ENCODE measurements at regions not wholly inside any gene's neighbourhood (a gene's known extent, or its start where the extent isn't known, plus 50 kb on each side); places are given as distances from the start of the nearest gene placed in this dataset.

DNA sequence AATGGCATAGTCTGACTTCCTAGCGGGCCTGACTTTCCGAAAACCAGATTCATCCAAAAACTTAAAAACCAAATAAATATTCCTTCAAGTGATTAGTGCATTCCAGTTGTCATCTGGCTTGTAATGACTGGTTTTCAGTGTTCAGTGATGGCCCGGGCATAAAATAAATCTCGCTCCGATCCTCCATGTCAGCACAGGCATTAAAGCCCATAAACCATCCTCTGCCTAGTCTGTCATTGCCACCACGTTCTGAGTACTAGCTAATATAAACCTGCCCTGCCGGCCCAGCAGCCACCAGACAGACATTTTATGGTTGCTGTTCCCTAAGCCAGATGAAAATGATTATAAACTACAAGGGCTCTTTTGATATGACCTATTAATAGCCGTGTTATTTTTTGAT lies 232.3 kb upstream of the GMDS start:
- CTCF ChIA-PET: no interaction called here
- TF ChIP-seq SP1 (IDR thresholded peaks at IDR 0.05; ENCODE audit: low read depth): no peak
- TF ChIP-seq TCF7L2 (IDR thresholded peaks at IDR 0.05; ENCODE audit: borderline replicate concordance, extremely low read depth, insufficient read depth, insufficient read length): no peak
- TF ChIP-seq, protein P1, sequence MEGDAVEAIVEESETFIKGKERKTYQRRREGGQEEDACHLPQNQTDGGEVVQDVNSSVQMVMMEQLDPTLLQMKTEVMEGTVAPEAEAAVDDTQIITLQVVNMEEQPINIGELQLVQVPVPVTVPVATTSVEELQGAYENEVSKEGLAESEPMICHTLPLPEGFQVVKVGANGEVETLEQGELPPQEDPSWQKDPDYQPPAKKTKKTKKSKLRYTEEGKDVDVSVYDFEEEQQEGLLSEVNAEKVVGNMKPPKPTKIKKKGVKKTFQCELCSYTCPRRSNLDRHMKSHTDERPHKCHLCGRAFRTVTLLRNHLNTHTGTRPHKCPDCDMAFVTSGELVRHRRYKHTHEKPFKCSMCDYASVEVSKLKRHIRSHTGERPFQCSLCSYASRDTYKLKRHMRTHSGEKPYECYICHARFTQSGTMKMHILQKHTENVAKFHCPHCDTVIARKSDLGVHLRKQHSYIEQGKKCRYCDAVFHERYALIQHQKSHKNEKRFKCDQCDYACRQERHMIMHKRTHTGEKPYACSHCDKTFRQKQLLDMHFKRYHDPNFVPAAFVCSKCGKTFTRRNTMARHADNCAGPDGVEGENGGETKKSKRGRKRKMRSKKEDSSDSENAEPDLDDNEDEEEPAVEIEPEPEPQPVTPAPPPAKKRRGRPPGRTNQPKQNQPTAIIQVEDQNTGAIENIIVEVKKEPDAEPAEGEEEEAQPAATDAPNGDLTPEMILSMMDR (IDR thresholded peaks at IDR 0.05 in 2 of 3, conservative IDR thresholded peaks at IDR 0.05 in 1 of 3; ENCODE audit: borderline replicate concordance in 1 of 3, insufficient read depth in 1 of 3, low read depth in 2 of 3, low read length in 2 of 3): no peak
- TF ChIP-seq YY1 (IDR thresholded peaks at IDR 0.05; ENCODE audit: extremely low read depth, insufficient replicate concordance, low read depth, low read length): no peak
- TF ChIP-seq POLR2A (IDR thresholded peaks at IDR 0.05; ENCODE audit: borderline replicate concordance, extremely low read depth, insufficient read depth, insufficient read length): no peak
- TF ChIP-seq, protein P2, sequence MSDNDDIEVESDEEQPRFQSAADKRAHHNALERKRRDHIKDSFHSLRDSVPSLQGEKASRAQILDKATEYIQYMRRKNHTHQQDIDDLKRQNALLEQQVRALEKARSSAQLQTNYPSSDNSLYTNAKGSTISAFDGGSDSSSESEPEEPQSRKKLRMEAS (IDR thresholded peaks at IDR 0.05): no peak
- no peak for TF ChIP-seq EGR1 (IDR thresholded peaks at IDR 0.05; ENCODE audit: low read depth)
- TF ChIP-seq FOSL1 (IDR thresholded peaks at IDR 0.05; ENCODE audit: low read depth): no peak
- TF ChIP-seq POLR2AphosphoS5 (IDR thresholded peaks at IDR 0.05; ENCODE audit: low read depth, low read length): no peak
- TF ChIP-seq CEBPB (IDR thresholded peaks at IDR 0.05; ENCODE audit: low read depth): no peak
- TF ChIP-seq, protein P3, sequence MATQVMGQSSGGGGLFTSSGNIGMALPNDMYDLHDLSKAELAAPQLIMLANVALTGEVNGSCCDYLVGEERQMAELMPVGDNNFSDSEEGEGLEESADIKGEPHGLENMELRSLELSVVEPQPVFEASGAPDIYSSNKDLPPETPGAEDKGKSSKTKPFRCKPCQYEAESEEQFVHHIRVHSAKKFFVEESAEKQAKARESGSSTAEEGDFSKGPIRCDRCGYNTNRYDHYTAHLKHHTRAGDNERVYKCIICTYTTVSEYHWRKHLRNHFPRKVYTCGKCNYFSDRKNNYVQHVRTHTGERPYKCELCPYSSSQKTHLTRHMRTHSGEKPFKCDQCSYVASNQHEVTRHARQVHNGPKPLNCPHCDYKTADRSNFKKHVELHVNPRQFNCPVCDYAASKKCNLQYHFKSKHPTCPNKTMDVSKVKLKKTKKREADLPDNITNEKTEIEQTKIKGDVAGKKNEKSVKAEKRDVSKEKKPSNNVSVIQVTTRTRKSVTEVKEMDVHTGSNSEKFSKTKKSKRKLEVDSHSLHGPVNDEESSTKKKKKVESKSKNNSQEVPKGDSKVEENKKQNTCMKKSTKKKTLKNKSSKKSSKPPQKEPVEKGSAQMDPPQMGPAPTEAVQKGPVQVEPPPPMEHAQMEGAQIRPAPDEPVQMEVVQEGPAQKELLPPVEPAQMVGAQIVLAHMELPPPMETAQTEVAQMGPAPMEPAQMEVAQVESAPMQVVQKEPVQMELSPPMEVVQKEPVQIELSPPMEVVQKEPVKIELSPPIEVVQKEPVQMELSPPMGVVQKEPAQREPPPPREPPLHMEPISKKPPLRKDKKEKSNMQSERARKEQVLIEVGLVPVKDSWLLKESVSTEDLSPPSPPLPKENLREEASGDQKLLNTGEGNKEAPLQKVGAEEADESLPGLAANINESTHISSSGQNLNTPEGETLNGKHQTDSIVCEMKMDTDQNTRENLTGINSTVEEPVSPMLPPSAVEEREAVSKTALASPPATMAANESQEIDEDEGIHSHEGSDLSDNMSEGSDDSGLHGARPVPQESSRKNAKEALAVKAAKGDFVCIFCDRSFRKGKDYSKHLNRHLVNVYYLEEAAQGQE (IDR thresholded peaks at IDR 0.05; ENCODE audit: low read depth): no peak
- TF ChIP-seq ELF1 (IDR thresholded peaks at IDR 0.05; ENCODE audit: borderline replicate concordance, low read depth): no peak
- no peaks in the 10 kb centered on the region for H3K9me2 ChIP-seq (ENCODE audit: insufficient read depth)
- H3K79me2 ChIP-seq (ENCODE audit: insufficient read depth, low read length): no peaks in the 10 kb centered on the region
- no peak overlapping the region for H3K4me2 ChIP-seq (ENCODE audit: low read length)
- no peaks in the 10 kb centered on the region for H4K20me1 ChIP-seq (ENCODE audit: insufficient read depth)
- intact Hi-C loops (cut with micrococcal nuclease): no loop called here
- H3K4me1 ChIP-seq (ENCODE audit: control insufficient read depth in 1 of 2, insufficient read depth in 2 of 2, low read length in 2 of 2): peaks cover 0 to 8% of the 10 kb centered on the region in 2 experiments; a peak in 1 of 4 replicates
- H3K4me3 ChIP-seq (replicated peaks in 1 of 2; ENCODE audit: low read depth in 1 of 2, low read length in 2 of 2): no peak overlapping the region
- no peak overlapping the region for H3K9ac ChIP-seq (ENCODE audit: low read length)
- H3K36me3 ChIP-seq (ENCODE audit: control insufficient read depth in 1 of 2, insufficient read depth in 2 of 2, low read length in 2 of 2): no peaks in the 10 kb centered on the region
- no peak for ATAC-seq
- no peak overlapping the region for H2AFZ ChIP-seq (ENCODE audit: low read depth, low read length, poor library complexity, severe bottlenecking)
- no peaks in the 10 kb centered on the region for H3K27me3 ChIP-seq (ENCODE audit: insufficient read depth, low read length)
- no peak for DNase-seq (ENCODE audit: low read depth, low spot score)
- BruUV-seq (replicated peaks): no TSS peak
- RAD21 ChIA-PET (ENCODE audit: low non-redundant PET in 1 of 2, low total read pairs in 2 of 2, uncharacterized antibody in 2 of 2, unreplicated experiment in 2 of 2): no interaction called here
- H3K9me3 ChIP-seq (ENCODE audit: control insufficient read depth in 1 of 2, insufficient read depth in 1 of 2, low read depth in 1 of 2, low read length in 2 of 2): peaks cover 8 to 13% of the 10 kb centered on the region in 2 experiments; a peak in 3 of 4 replicates
- H3K27ac ChIP-seq (ENCODE audit: low read depth, low read length): no peak overlapping the region
- POLR2A ChIA-PET: no interaction called here

All from HCT116 (cell line).